ENCODE measurements at regions not wholly inside any gene's neighbourhood (a gene's known extent, or its start where the extent isn't known, plus 50 kb on each side); places are given as distances from the start of the nearest gene placed in this dataset.
A peak's percentile ranks its signal among the peaks of the same experiment; 100 is the strongest.
"Not testable (repeated sequence)": the region's sequence is repeated elsewhere in the genome, so short reads cannot be mapped to it uniquely, and the experiment has no call there.

- DNase-seq (ENCODE audit: low read depth) = not testable (repeated sequence)
These were observed 290.8 kb upstream of the PLGLB2 start for GRCh38 chr2:87457129-87457499.

- DNase-seq (ENCODE audit: low read depth) = not testable (repeated sequence)
These were observed 288.9 kb upstream of the PLGLB2 start for GRCh38 chr2:87458938-87459337.

GRCh38 chr2:87460104-87460503 is 287.8 kb upstream of the PLGLB2 start:
- not testable (repeated sequence) for DNase-seq (ENCODE audit: low read depth)

- DNase-seq (ENCODE audit: low read depth) = not testable (repeated sequence)
These were observed 287.2 kb upstream of the PLGLB2 start for GRCh38 chr2:87460662-87461061.

GRCh38 chr2:87461671-87462070 is 286.2 kb upstream of the PLGLB2 start:
- not testable (repeated sequence) for DNase-seq (ENCODE audit: low read depth)

GRCh38 chr2:87464219-87464618 is 283.7 kb upstream of the PLGLB2 start:
- not testable (repeated sequence) for DNase-seq (ENCODE audit: low read depth)

- not testable (repeated sequence) for DNase-seq (ENCODE audit: low read depth)
These were observed 282.2 kb upstream of the PLGLB2 start for GRCh38 chr2:87465730-87466129.

- DNase-seq (ENCODE audit: low read depth) = not testable (repeated sequence)
These were observed 281.2 kb upstream of the PLGLB2 start for GRCh38 chr2:87466591-87467120.

- DNase-seq (ENCODE audit: low read depth) = peak; percentile 41
These were observed 279.4 kb upstream of the PLGLB2 start for GRCh38 chr2:87468429-87468981.

GRCh38 chr2:87469180-87470151 is 278.4 kb upstream of the PLGLB2 start:
- peak; percentile 81 for DNase-seq (ENCODE audit: low read depth)

GRCh38 chr2:87470381-87471380 is 277.2 kb upstream of the PLGLB2 start:
- not testable (repeated sequence) for DNase-seq (ENCODE audit: low read depth)

GRCh38 chr2:87471478-87471877 is 276.4 kb upstream of the PLGLB2 start:
- not testable (repeated sequence) for DNase-seq (ENCODE audit: low read depth)

GRCh38 chr2:87476223-87476872 is 271.5 kb upstream of the PLGLB2 start:
- DNase-seq (ENCODE audit: low read depth) = not testable (repeated sequence)

GRCh38 chr2:87476936-87477335 is 271.0 kb upstream of the PLGLB2 start:
- not testable (repeated sequence) for DNase-seq (ENCODE audit: low read depth)

GRCh38 chr2:87477669-87478428 is 270.0 kb upstream of the PLGLB2 start:
- not testable (repeated sequence) for DNase-seq (ENCODE audit: low read depth)

- DNase-seq (ENCODE audit: low read depth) = not testable (repeated sequence)
These were observed 269.0 kb upstream of the PLGLB2 start for GRCh38 chr2:87478911-87479310.

GRCh38 chr2:87483093-87483680 is 264.7 kb upstream of the PLGLB2 start:
- DNase-seq (ENCODE audit: low read depth) = not testable (repeated sequence)

GRCh38 chr2:87484363-87484762 is 263.5 kb upstream of the PLGLB2 start:
- DNase-seq (ENCODE audit: low read depth) = not testable (repeated sequence)

- DNase-seq (ENCODE audit: low read depth) = not testable (repeated sequence)
These were observed 262.4 kb upstream of the PLGLB2 start for GRCh38 chr2:87485455-87485854.

GRCh38 chr2:87485884-87486283 is 262.0 kb upstream of the PLGLB2 start:
- DNase-seq (ENCODE audit: low read depth) = not testable (repeated sequence)

Measured in RPMI7951 (cell line).